Hematopoietic multipotent progenitor cell treated with erythropoietin and hydrocortisone succinate and interleukin-3 and kit ligand, for 4 days (in vitro differentiated cells): ENCODE measurements at regions not wholly inside any gene's neighbourhood (a gene's known extent, or its start where the extent isn't known, plus 50 kb on each side); places are given as distances from the start of the nearest gene placed in this dataset.
"Not testable (repeated sequence)": the region's sequence is repeated elsewhere in the genome, so short reads cannot be mapped to it uniquely, and the experiment has no call there.

Experiments used
- DNase-seq: peaks from one replicate; pipeline ENCODE4 v3.0.0-alpha.2; 2015

- no peak for DNase-seq
Observed at GRCh38 chr11:34750692-34751405, 130.0 kb downstream of the EHF start.

GRCh38 chr11:34749666-34750659, 129.1 kb downstream of the EHF start:
- DNase-seq = peak; percentile 42

GRCh38 chr11:34748036-34748435, 127.1 kb downstream of the EHF start:
- no peak for DNase-seq

- DNase-seq = no peak
Observed at GRCh38 chr11:34747251-34747650, 126.4 kb downstream of the EHF start.

- no peak for DNase-seq
Observed at GRCh38 chr11:34745195-34745594, 124.3 kb downstream of the EHF start.

GRCh38 chr11:34744511-34744910, 123.6 kb downstream of the EHF start:
- no peak for DNase-seq

GRCh38 chr11:34738237-34738636, 117.3 kb downstream of the EHF start:
- no peak for DNase-seq

GRCh38 chr11:34732831-34733230, 111.9 kb downstream of the EHF start:
- DNase-seq = no peak

GRCh38 chr11:34731603-34732002, 110.7 kb downstream of the EHF start:
- no peak for DNase-seq

- no peak for DNase-seq
Observed at GRCh38 chr11:34730544-34731295, 109.8 kb downstream of the EHF start.

- peak; percentile 5 for DNase-seq
Observed at GRCh38 chr11:34728609-34729008, 107.7 kb downstream of the EHF start.

- DNase-seq = peak; percentile 15
Observed at GRCh38 chr11:34727228-34727737, 106.4 kb downstream of the EHF start.

- no peak for DNase-seq
Observed at GRCh38 chr11:34724973-34725372, 104.1 kb downstream of the EHF start.

GRCh38 chr11:34721646-34722045, 100.8 kb downstream of the EHF start:
- no peak for DNase-seq

GRCh38 chr11:34719303-34719848, 98.5 kb downstream of the EHF start:
- no peak for DNase-seq

- DNase-seq = not testable (repeated sequence)
Observed at GRCh38 chr11:34713631-34714030, 92.7 kb downstream of the EHF start.
